GM18907 (cell line): ENCODE measurements at regions not wholly inside any gene's neighbourhood (a gene's known extent, or its start where the extent isn't known, plus 50 kb on each side); places are given as distances from the start of the nearest gene placed in this dataset.

Experiments
- ATAC-seq: cut with Tn5 transposase; IDR thresholded peaks from one replicate; pipeline ENCODE4 v1.9.1; 2021; ENCODE audit warnings: mild to moderate bottlenecking, moderate library complexity; ENCODE audit not compliant: unreplicated experiment

GRCh38 chr14:76974365-76974764 is 54.1 kb downstream of the IRF2BPL start:
- ATAC-seq = no peak

- ATAC-seq = no peak
Observed at GRCh38 chr14:76971549-76971948, 57.0 kb downstream of the IRF2BPL start.

- no peak for ATAC-seq
Observed at GRCh38 chr14:76968621-76969063, 59.9 kb downstream of the IRF2BPL start.

- ATAC-seq = no peak
Observed at GRCh38 chr14:76967788-76968187, 60.7 kb downstream of the IRF2BPL start.

- no peak for ATAC-seq
Observed at GRCh38 chr14:76965232-76965631, 63.3 kb downstream of the IRF2BPL start.

- no peak for ATAC-seq
Observed at GRCh38 chr14:76964695-76965094, 63.8 kb downstream of the IRF2BPL start.

GRCh38 chr14:76963372-76963771 is 65.1 kb downstream of the IRF2BPL start:
- ATAC-seq = no peak

- ATAC-seq = peak; percentile 0
Observed at GRCh38 chr14:76962303-76962660, 66.2 kb downstream of the IRF2BPL start.

- peak; percentile 85 for ATAC-seq
Observed at GRCh38 chr14:76961631-76962302, 66.7 kb downstream of the IRF2BPL start.

GRCh38 chr14:76958980-76959710 is 69.4 kb downstream of the IRF2BPL start:
- ATAC-seq = peak; percentile 34

- no peak for ATAC-seq
Observed at GRCh38 chr14:76958020-76958979, 70.2 kb downstream of the IRF2BPL start.

- no peak for ATAC-seq
Observed at GRCh38 chr14:76957224-76957891, 71.2 kb downstream of the IRF2BPL start.

- peak; percentile 47 for ATAC-seq
Observed at GRCh38 chr14:76956316-76957090, 72.0 kb downstream of the IRF2BPL start.

GRCh38 chr14:76955575-76956315 is 72.8 kb downstream of the IRF2BPL start:
- peak; percentile 39 for ATAC-seq

- no peak for ATAC-seq
Observed at GRCh38 chr14:76954394-76955190, 73.9 kb downstream of the IRF2BPL start.

GRCh38 chr14:76953311-76953945 is 75.1 kb downstream of the IRF2BPL start:
- no peak for ATAC-seq

- ATAC-seq = no peak
Observed at GRCh38 chr14:76951166-76951565, 77.3 kb downstream of the IRF2BPL start.
